ENCODE measurements at regions not wholly inside any gene's neighbourhood (a gene's known extent, or its start where the extent isn't known, plus 50 kb on each side); places are given as distances from the start of the nearest gene placed in this dataset.

DNA sequence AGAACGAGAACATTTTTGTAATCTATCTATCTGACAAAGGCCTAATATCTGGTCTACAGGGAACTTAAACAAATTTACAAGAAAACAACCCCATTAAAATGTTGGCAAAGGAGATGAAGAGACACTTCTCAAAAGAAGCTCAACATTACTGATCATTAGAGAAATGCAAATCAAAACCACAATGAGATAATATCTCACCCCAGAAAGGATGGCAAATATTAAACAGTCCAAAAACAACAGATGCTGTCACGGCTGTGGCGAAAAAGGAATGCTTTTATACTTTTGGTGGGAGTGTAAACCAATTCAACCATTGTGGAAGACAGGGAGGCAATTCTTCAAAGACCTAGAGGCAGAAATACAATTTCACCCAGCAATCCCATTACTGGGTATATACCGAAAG, 2284.8 kb downstream of the ARAP2 start:
- 90% methylated on average over 4 of the region's 4 CpGs; no CpG with 5 or more reads in 1 of the 2 experiments for WGBS, 2 experiments (ENCODE audit: extremely low coverage in 1 of 2, insufficient coverage in 1 of 2, insufficient read length in 1 of 2, insufficient replicate concordance in 2 of 2, low coverage in 1 of 2, low lambda C conversion rate in 2 of 2, missing lambda C conversion rate in 1 of 2)
- H3K4me2 ChIP-seq (ENCODE audit: insufficient read depth in 1 of 2, low read depth in 2 of 2, low read length in 2 of 2) = no peak overlapping the region
- no peak overlapping the region for H3K14ac ChIP-seq (ENCODE audit: insufficient read length)
- no peak overlapping the region for H3K56ac ChIP-seq (replicated peaks; ENCODE audit: insufficient read length, low read depth, low read length)
- H4K20me1 ChIP-seq (replicated peaks in 1 of 2; ENCODE audit: control insufficient read depth in 1 of 2, insufficient read depth in 2 of 2, low read length in 2 of 2) = no peaks in the 10 kb centered on the region
- no peak overlapping the region for H4K8ac ChIP-seq (ENCODE audit: extremely low read depth, insufficient read depth, low read length)
- H2BK15ac ChIP-seq (ENCODE audit: low read length) = no peak overlapping the region
- CTCF ChIA-PET (ENCODE audit: partially characterized antibody) = interaction anchor here (0.6 kb wide), 1 partner anchor 1000 kb away, joined by 3 read pairs; no protein-coding TSS in a partner anchor
- no peak for DNase-seq (ENCODE audit: low read depth in 1 of 2, low spot score in 2 of 2)
- no peak overlapping the region for H3K9ac ChIP-seq (replicated peaks in 1 of 4; ENCODE audit: extremely low read depth in 1 of 4, low read depth in 3 of 4, low read length in 3 of 4)
- H3K4me3 ChIP-seq (ENCODE audit: extremely low read depth in 1 of 4, insufficient read depth in 2 of 4, low read depth in 3 of 4, low read length in 4 of 4) = no peak overlapping the region
- no peak overlapping the region for H2BK12ac ChIP-seq (ENCODE audit: low read depth, low read length)
- H2BK20ac ChIP-seq (ENCODE audit: low read length) = no peak overlapping the region
- POLR2A ChIA-PET (ENCODE audit: partially characterized antibody) = no interaction called here
- H3K9me3 ChIP-seq (ENCODE audit: insufficient read depth in 2 of 2, low read depth in 1 of 2, low read length in 1 of 2) = 0 out of 4 replicates have a peak, but pooled peaks cover 0 to 3% of the 10 kb centered on the region in 2 experiments
- no peak overlapping the region for H2BK5ac ChIP-seq (ENCODE audit: low read depth, low read length)
- H3K79me2 ChIP-seq (ENCODE audit: control insufficient read depth in 1 of 2, insufficient read depth in 2 of 2, low read length in 2 of 2) = no peaks in the 10 kb centered on the region
- H2AK5ac ChIP-seq (ENCODE audit: low read depth, low read length) = no peak overlapping the region
- no peak overlapping the region for H4K5ac ChIP-seq (ENCODE audit: insufficient read length, low read depth, low read length)
- no peaks in the 10 kb centered on the region for H3K27me3 ChIP-seq (replicated peaks in 1 of 4; ENCODE audit: control insufficient read depth in 3 of 4, extremely low read depth in 1 of 4, insufficient read depth in 3 of 4, low read length in 3 of 4)
- H3K23me2 ChIP-seq (ENCODE audit: low read depth, low read length) = no peaks in the 10 kb centered on the region
- H3K36me3 ChIP-seq (ENCODE audit: control insufficient read depth in 2 of 4, insufficient read depth in 4 of 4, low read length in 3 of 4) = no peaks in the 10 kb centered on the region
- FAIRE-seq = no peak
- no peaks in the 10 kb centered on the region for H3K4me1 ChIP-seq (replicated peaks in 1 of 4; ENCODE audit: control insufficient read depth in 3 of 4, insufficient read depth in 4 of 4, low read length in 3 of 4)
- H2BK120ac ChIP-seq (replicated peaks; ENCODE audit: low read depth, low read length) = no peak overlapping the region
- H3K79me1 ChIP-seq (ENCODE audit: low read depth, low read length) = no peaks in the 10 kb centered on the region
- H3K23ac ChIP-seq (ENCODE audit: insufficient read length) = no peak overlapping the region
- no peak overlapping the region for H3K4ac ChIP-seq (replicated peaks; ENCODE audit: insufficient read length, low read depth, low read length)
- H3K27ac ChIP-seq (ENCODE audit: low read depth, low read length) = no peak overlapping the region
- H3K18ac ChIP-seq (ENCODE audit: extremely low read depth, low read length) = no peak overlapping the region
- H4K91ac ChIP-seq (replicated peaks; ENCODE audit: insufficient read length, low read length) = no peak overlapping the region
- H2AFZ ChIP-seq (ENCODE audit: low read length) = no peak overlapping the region
- TF ChIP-seq TEAD4 (IDR thresholded peaks at IDR 0.05; ENCODE audit: low read depth, low read length) (no peak), TAF1 (IDR thresholded peaks at IDR 0.05; ENCODE audit: low read depth, low read length) (no peak), JUND (IDR thresholded peaks at IDR 0.05; ENCODE audit: low read length) (no peak), TAF7 (optimal IDR thresholded peaks at IDR 0.05; ENCODE audit: borderline replicate concordance, low read depth, low read length) (no peak), EP300 (IDR thresholded peaks at IDR 0.05; ENCODE audit: borderline replicate concordance in 1 of 2, low read depth in 2 of 2, low read length in 2 of 2) (no peak), GTF2F1 (IDR thresholded peaks at IDR 0.05; ENCODE audit: borderline replicate concordance, low read depth, low read length) (no peak), BCL11A (IDR thresholded peaks at IDR 0.05; ENCODE audit: low read depth in 2 of 2, low read length in 2 of 2) (no peak), CHD2 (IDR thresholded peaks at IDR 0.05; ENCODE audit: low read length) (no peak), NANOG (IDR thresholded peaks at IDR 0.05; ENCODE audit: insufficient read depth, low read depth, low read length, poor library complexity, severe bottlenecking) (no peak), POU5F1 (IDR thresholded peaks at IDR 0.05; ENCODE audit: low read depth, low read length) (no peak), CTBP2 (IDR thresholded peaks at IDR 0.05; ENCODE audit: borderline replicate concordance, insufficient read depth, insufficient read length, low read length) (no peak), BRCA1 (IDR thresholded peaks at IDR 0.05; ENCODE audit: low read depth, low read length) (no peak)
- TF ChIP-seq, protein P1, sequence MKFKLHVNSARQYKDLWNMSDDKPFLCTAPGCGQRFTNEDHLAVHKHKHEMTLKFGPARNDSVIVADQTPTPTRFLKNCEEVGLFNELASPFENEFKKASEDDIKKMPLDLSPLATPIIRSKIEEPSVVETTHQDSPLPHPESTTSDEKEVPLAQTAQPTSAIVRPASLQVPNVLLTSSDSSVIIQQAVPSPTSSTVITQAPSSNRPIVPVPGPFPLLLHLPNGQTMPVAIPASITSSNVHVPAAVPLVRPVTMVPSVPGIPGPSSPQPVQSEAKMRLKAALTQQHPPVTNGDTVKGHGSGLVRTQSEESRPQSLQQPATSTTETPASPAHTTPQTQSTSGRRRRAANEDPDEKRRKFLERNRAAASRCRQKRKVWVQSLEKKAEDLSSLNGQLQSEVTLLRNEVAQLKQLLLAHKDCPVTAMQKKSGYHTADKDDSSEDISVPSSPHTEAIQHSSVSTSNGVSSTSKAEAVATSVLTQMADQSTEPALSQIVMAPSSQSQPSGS (IDR thresholded peaks at IDR 0.05; ENCODE audit: low read length) = no peak
